KMS-11 (cell line): ENCODE measurements at regions not wholly inside any gene's neighbourhood (a gene's known extent, or its start where the extent isn't known, plus 50 kb on each side); places are given as distances from the start of the nearest gene placed in this dataset.

Experiments
- H2AFZ ChIP-seq: fragments of 200-600 bp; sonication (generic); 2 replicates; pipeline ENCODE4 v1.6.1; 2016; ENCODE audit warnings: antibody characterized with exemption, mixed run types, low read depth
- H3K27ac ChIP-seq: fragments of 200-600 bp; sonication (generic); 2 replicates; pipeline ENCODE4 v1.6.1; 2016; ENCODE audit warnings: mild to moderate bottlenecking, mixed run types
- H3K27me3 ChIP-seq: fragments of 200-600 bp; sonication (generic); 2 replicates; pipeline ENCODE4 v1.6.1; 2017; ENCODE audit warnings: mild to moderate bottlenecking, low read depth, mixed run types, moderate library complexity; ENCODE audit not compliant: insufficient read depth
- H3K36me3 ChIP-seq: fragments of 200-600 bp; sonication (generic); 2 replicates; pipeline ENCODE4 v1.6.1; 2017; ENCODE audit warnings: mild to moderate bottlenecking, mixed run types; ENCODE audit not compliant: insufficient read depth
- H3K4me1 ChIP-seq: fragments of 200-600 bp; sonication (generic); 2 replicates; pipeline ENCODE4 v1.6.1; 2016; ENCODE audit warnings: mild to moderate bottlenecking, low read depth, mixed run types; ENCODE audit not compliant: poor library complexity, severe bottlenecking
- H3K4me2 ChIP-seq: fragments of 200-600 bp; sonication (generic); 2 replicates; pipeline ENCODE4 v1.7.0; 2016; ENCODE audit warnings: mild to moderate bottlenecking, mixed run types
- H3K4me3 ChIP-seq: fragments of 200-600 bp; sonication (generic); IDR thresholded peaks from 2 replicates; pipeline ENCODE4 v1.6.1; 2017; ENCODE audit warnings: low read depth, low read length, mixed read lengths; ENCODE audit not compliant: insufficient read depth
- H3K79me2 ChIP-seq: fragments of 200-600 bp; sonication (generic); 2 replicates; pipeline ENCODE4 v1.6.1; 2016; ENCODE audit warnings: low read depth, mixed run types; ENCODE audit not compliant: insufficient read depth
- H3K9ac ChIP-seq: fragments of 200-600 bp; sonication (generic); 2 replicates; pipeline ENCODE4 v1.6.1; 2016; ENCODE audit warnings: mild to moderate bottlenecking, mixed run types
- H4K20me1 ChIP-seq: fragments of 200-600 bp; sonication (generic); 2 replicates; pipeline ENCODE4 v1.6.1; 2016; ENCODE audit warnings: mild to moderate bottlenecking, mixed run types; ENCODE audit not compliant: insufficient read depth
- CTCF ChIP-seq: fragments of 200-600 bp; sonication (generic); conservative IDR thresholded peaks from 2 replicates; pipeline ENCODE4 v1.6.1; 2017; ENCODE audit warnings: low read depth, mild to moderate bottlenecking, antibody characterized with exemption, low read length, moderate library complexity, mixed read lengths

- Histone ChIP-seq H3K4me1 (no peaks in the 10 kb centered on the region), H3K9ac (no peak overlapping the region), H4K20me1 (no peaks in the 10 kb centered on the region), H3K36me3 (no peaks in the 10 kb centered on the region), H2AFZ (no peak overlapping the region), H3K27me3 (no peaks in the 10 kb centered on the region), H3K4me3 (no peak overlapping the region), H3K79me2 (no peaks in the 10 kb centered on the region), H3K4me2 (no peak overlapping the region), H3K27ac (no peak overlapping the region)
- no peak for TF ChIP-seq CTCF
These were observed 375.2 kb upstream of the RPS6KA3 start for GRCh38 chrX:20641954-20642353.

DNA sequence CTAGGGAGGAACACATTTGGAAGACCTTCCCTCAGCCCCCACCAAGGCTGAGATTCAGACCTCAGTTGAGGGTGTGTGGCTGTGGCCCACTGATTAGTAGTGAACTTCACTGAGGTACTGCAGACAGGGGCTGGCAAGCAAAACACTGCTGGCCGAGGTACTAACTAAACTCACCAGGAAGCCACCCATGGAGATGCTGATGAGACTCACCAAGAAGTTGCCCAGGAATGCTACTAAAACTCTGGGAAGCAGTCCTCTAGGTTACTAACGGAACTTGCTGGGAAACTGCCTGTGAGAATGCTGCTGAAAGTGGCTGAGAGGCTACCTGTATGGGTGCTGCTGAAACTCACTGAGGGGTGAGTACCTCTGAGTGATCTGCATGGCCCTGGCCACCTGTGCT lies 372.4 kb upstream of the RPS6KA3 start:
- Histone ChIP-seq H4K20me1 (no peaks in the 10 kb centered on the region), H3K4me2 (no peak overlapping the region), H3K79me2 (no peaks in the 10 kb centered on the region), H3K9ac (no peak overlapping the region), H3K27ac (no peak overlapping the region), H3K27me3 (no peaks in the 10 kb centered on the region), H3K36me3 (no peaks in the 10 kb centered on the region), H3K4me3 (no peak overlapping the region), H2AFZ (no peak overlapping the region), H3K4me1 (no peaks in the 10 kb centered on the region)
- TF ChIP-seq CTCF = no peak

DNA sequence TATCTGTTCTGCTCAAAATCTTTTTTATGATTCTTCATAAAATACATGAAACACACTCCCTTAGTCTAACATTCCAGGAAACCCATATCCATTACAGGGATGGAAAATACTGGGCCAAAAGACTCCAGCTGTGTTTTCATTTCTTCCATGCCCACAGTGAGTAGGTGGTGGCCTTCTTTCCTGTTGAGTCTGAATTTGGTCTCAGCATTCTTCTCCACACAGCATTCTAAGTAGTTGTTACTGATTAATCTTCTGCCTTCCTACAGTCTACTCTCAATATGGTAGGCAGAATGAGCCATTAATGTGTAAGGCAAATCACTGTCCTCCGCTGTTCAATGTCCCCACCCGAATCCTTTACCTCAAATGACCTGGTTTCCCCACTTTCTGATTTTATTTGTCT lies 370.6 kb upstream of the RPS6KA3 start:
- H3K79me2 ChIP-seq = no peaks in the 10 kb centered on the region
- no peak overlapping the region for H3K4me2 ChIP-seq
- TF ChIP-seq CTCF = no peak
- H3K27ac ChIP-seq = no peak overlapping the region
- no peak overlapping the region for H3K4me3 ChIP-seq
- no peaks in the 10 kb centered on the region for H3K27me3 ChIP-seq
- H2AFZ ChIP-seq = no peak overlapping the region
- no peaks in the 10 kb centered on the region for H3K4me1 ChIP-seq
- H3K9ac ChIP-seq = no peak overlapping the region
- no peaks in the 10 kb centered on the region for H4K20me1 ChIP-seq
- no peaks in the 10 kb centered on the region for H3K36me3 ChIP-seq

- Histone ChIP-seq H3K4me2 (no peak overlapping the region), H4K20me1 (no peaks in the 10 kb centered on the region), H3K27ac (no peak overlapping the region), H3K36me3 (no peaks in the 10 kb centered on the region), H3K27me3 (no peaks in the 10 kb centered on the region), H2AFZ (no peak overlapping the region), H3K4me3 (no peak overlapping the region), H3K4me1 (no peaks in the 10 kb centered on the region), H3K9ac (no peak overlapping the region), H3K79me2 (no peaks in the 10 kb centered on the region)
- TF ChIP-seq CTCF = no peak
These were observed 366.7 kb upstream of the RPS6KA3 start for GRCh38 chrX:20633451-20633850.

DNA sequence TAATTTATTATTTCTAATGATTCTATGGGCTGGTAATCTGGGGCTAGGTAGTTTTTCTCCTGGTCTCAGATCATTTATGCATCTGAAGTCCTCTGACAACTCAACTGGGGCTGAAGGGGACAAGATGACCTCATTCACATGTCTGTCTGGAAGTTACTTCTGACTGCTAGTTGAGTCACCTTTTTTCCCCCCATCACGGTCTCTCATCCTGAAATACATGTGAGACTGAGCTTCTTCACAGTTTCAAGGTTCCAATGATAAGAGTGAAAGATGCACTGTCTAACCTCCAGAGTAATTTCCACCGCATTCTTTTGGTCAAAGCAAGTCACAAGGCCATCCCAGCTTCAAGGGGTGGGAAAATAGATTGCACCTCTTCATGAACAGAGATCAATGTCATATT lies 356.7 kb upstream of the RPS6KA3 start:
- TF ChIP-seq CTCF = no peak
- no peaks in the 10 kb centered on the region for H3K36me3 ChIP-seq
- H3K4me1 ChIP-seq = no peaks in the 10 kb centered on the region
- no peaks in the 10 kb centered on the region for H3K79me2 ChIP-seq
- H3K4me3 ChIP-seq = no peak overlapping the region
- no peaks in the 10 kb centered on the region for H3K27me3 ChIP-seq
- H3K27ac ChIP-seq = no peak overlapping the region
- no peak overlapping the region for H2AFZ ChIP-seq
- H3K4me2 ChIP-seq = no peak overlapping the region
- no peaks in the 10 kb centered on the region for H4K20me1 ChIP-seq
- H3K9ac ChIP-seq = no peak overlapping the region
